Heart left ventricle (tissue), 16 donors: ENCODE measurements at regions not wholly inside any gene's neighbourhood (a gene's known extent, or its start where the extent isn't known, plus 50 kb on each side); places are given as distances from the start of the nearest gene placed in this dataset.

Experiments
- ATAC-seq, 4 donors: fragments of 200-7000 bp; cut with Tn5 transposase; one replicate each; pipeline ENCODE4 v1.9.1; 2020 to 2022; ENCODE audit warnings: moderate library complexity in 4 of 4, mild to moderate bottlenecking in 3 of 4, moderate number of reproducible peaks in 1 of 4
- DNase-seq, 5 donors: peaks; one replicate each; pipeline ENCODE4 v3.0.0-alpha.2; 2020
- H3K27ac ChIP-seq, 12 donors: fragments of 200-600 bp; sonication (generic) in 4 of 12; one replicate each; pipeline versions ENCODE4 v1.5.0 to v1.8.0; 2016 to 2022; ENCODE audit warnings: mild to moderate bottlenecking in 2 of 12
- H3K27me3 ChIP-seq, 9 donors: fragments of 200-600 bp; sonication (generic) in 2 of 9; one replicate each; pipeline versions ENCODE4 v1.5.1 to v1.8.0; 2016 to 2022; ENCODE audit warnings: mild to moderate bottlenecking in 3 of 9
- H3K36me3 ChIP-seq, 9 donors: fragments of 200-600 bp; sonication (generic) in 2 of 9; one replicate each; pipeline versions ENCODE4 v1.5.0 to v1.8.0; 2018 to 2022; ENCODE audit warnings: mild to moderate bottlenecking in 2 of 9
- H3K4me1 ChIP-seq, 12 donors: fragments of 200-600 bp; sonication (generic) in 4 of 12; one replicate each; pipeline versions ENCODE4 v1.5.0 to v1.8.0; 2016 to 2022; ENCODE audit warnings: mild to moderate bottlenecking in 3 of 12
- H3K4me3 ChIP-seq, 12 donors: fragments of 200-600 bp; sonication (generic) in 4 of 12; one replicate each; pipeline versions ENCODE4 v1.5.0 to v1.8.0; 2017 to 2022; ENCODE audit warnings: mild to moderate bottlenecking in 9 of 12, moderate library complexity in 4 of 12
- H3K9me3 ChIP-seq, 12 donors: fragments of 200-600 bp; sonication (generic) in 4 of 12; one replicate each; pipeline versions ENCODE4 v1.5.0 to v1.8.0; 2016 to 2022; ENCODE audit warnings: mild to moderate bottlenecking in 1 of 12
- POLR2A ChIP-seq, 2 donors: fragments of 450-650 bp; IDR thresholded peaks; one replicate each; pipeline ENCODE4 v1.6.1; 2017; ENCODE audit warnings: antibody characterized with exemption in 2 of 2, mild to moderate bottlenecking in 2 of 2, moderate library complexity in 2 of 2
- WGBS, 4 donors: extraction: QIAGEN DNeasy Blood & Tissue Kit in 2 of 4; methylation state at CpG; one replicate each; pipeline versions ENCODE4 v1.1.5 to v1.1.7; 2013 to 2018; 5-methylcytosine and 5-hydroxymethylcytosine counted together
- intact Hi-C, 10 donors: fragments of 100-400 bp; cut with DNase I; formaldehyde crosslinking; loops; one replicate each; pipeline versions ENCODE4 v1.11.1 to v1.14.2; 2022
- TF ChIP-seq, protein P1 (sequence below), 12 donors: fragments of 200-600 bp; sonication (generic) in 4 of 12; IDR thresholded peaks; one replicate each; pipeline versions ENCODE4 v1.5.0 to v1.8.0; 2018 to 2022; ENCODE audit warnings: antibody characterized with exemption in 12 of 12, mild to moderate bottlenecking in 5 of 12
- donor health status: ischemic (EF 13 %, LVEDD 7.1; RV severe dilation, severe dysfunction).
- donor health status: healthy with polysubstance abuse.
- donor health status: DM: no; HTN: yes; CAD: no.
- donor health status: DM: no; HTN: no; CAD: no.
- donor health status: ischemic (EF 25% LVEDD 6.9; RV normal size, moderate dysfunction).
- donor health status: ischemic (EF 25% LVEDD 5.7; RV mildly dilated, moderate dysfunction).
- donor health status: healthy.
- donor health status: DM: yes; HTN: yes; CAD: no.
- donor health status: ischemic (EF 35%, LVEDD 5.7; RV mildly dilated, moderate dysfunction).
- donor health status: nonischemic (EF 11% LVEDD 7.7; RV severe dilation, severe dysfunction).
- donor health status: DM: yes; HTN: yes; CAD: no.
- donor health status: PGD.
- donor health status: ischemic (EF 29% LVEDD 5.4; RV normal size, mild dysfunction).
- donor health status: nonischemic (EF 23%, LVEDD 6.1; RV moderate dilation, normal function).

DNA sequence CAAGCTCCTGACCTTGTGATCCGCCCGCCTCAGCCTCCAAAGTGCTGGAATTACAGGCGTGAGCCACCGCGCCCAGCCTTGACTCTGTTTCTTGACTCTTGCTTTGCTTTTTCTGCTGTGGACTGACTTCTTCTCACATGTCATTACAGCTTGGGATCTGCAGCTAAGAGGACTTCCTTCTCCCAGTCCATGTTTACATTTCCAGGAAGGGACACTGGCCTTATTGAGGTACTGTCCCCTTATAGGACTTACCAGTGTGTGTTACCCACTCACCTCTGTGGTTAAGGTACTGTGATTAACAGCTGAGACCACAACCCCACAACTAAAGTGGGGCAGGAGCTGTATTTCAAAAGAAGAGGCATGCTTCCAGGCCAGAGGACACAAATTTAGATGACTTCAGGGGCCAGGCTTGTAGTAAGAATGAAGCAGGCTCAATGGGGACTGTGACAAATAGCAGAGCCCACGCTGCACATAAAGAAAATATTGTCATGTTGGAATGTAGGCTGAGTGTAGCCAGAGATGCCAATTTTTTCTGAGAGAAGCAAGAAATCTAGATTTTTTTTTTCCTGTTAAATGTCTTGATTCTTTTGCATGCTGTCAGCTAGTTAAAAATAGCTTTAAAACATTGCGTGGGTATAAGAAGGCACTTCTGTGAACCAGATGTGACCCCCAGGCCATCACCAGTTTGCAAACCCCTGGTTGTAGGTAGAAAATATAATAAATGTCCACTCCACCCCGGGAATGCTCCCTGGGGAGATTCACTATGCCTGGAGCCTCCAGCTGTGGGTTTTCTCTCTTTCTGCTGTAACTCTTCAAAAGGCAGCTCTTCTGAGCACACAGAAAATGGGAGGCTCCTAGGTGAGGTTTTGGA lies 75.0 kb downstream of the PTPDC1 start:
- peak overlapping the region in 7 of 12 donors; percentile 8 to 59 (median 15) for H3K27ac ChIP-seq
- intact Hi-C loops, result no loop called here
- ATAC-seq (no peak), DNase-seq (no peak)
- H3K9me3 ChIP-seq, result no peaks in the 10 kb centered on the region
- no peak overlapping the region for H3K4me3 ChIP-seq
- no peaks in the 10 kb centered on the region for H3K27me3 ChIP-seq
- TF ChIP-seq POLR2A (IDR thresholded peaks at IDR 0.05), result no peak
- TF ChIP-seq, protein P1, sequence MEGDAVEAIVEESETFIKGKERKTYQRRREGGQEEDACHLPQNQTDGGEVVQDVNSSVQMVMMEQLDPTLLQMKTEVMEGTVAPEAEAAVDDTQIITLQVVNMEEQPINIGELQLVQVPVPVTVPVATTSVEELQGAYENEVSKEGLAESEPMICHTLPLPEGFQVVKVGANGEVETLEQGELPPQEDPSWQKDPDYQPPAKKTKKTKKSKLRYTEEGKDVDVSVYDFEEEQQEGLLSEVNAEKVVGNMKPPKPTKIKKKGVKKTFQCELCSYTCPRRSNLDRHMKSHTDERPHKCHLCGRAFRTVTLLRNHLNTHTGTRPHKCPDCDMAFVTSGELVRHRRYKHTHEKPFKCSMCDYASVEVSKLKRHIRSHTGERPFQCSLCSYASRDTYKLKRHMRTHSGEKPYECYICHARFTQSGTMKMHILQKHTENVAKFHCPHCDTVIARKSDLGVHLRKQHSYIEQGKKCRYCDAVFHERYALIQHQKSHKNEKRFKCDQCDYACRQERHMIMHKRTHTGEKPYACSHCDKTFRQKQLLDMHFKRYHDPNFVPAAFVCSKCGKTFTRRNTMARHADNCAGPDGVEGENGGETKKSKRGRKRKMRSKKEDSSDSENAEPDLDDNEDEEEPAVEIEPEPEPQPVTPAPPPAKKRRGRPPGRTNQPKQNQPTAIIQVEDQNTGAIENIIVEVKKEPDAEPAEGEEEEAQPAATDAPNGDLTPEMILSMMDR (IDR thresholded peaks at IDR 0.05), result no peak
- peaks cover 2 to 31% (median 23%) of the 10 kb centered on the region in 12 donors for H3K4me1 ChIP-seq
- WGBS, 4 donors, result 74 to 83% (median 76%) methylated on average over 8 of the region's 8 CpGs
- H3K36me3 ChIP-seq, result no peaks in the 10 kb centered on the region

DNA sequence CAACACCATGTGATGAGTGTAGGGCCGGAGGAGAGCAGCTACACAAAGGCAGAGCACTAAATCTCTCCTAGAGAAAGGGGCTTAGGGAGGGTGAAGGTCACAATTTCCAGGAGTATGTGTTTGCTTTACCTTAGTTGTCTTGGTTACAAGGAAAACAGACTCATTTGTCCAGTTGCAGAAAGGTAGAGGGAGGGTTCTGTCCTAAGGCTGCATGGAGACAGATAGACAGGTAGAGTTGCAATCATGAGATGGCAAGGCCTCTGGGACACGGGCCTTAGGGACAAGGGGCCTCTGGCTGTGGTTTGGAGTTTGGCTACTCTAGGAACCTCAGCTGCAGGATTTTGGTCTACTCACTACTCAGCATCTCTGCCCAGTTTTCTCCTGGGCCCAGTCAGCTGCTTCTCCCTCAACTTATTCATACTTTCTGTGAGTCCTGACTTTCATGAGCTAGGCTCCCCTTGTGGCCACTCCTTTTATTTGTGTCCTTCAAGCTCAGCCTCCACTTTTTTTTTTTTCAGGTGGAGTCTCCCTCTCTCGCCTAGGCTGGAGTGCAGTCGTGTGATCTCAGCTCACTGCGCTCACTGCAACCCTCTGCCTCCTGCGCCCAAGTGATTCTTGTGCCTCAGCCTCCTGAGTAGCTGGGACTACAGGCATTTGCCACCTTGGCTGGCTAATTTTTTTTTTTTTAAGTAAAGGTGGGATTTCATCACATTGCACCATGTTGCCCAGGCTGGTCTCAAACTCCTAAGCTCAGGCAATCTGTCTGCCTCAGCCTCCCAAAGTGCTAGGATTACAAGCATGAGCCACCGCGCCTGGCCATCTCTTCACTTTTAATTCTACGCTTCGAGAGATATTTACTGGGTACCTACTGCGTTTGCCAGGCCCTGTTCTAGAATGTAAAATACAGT lies 76.6 kb downstream of the PTPDC1 start:
- Histone ChIP-seq H3K27ac (no peak overlapping the region), H3K4me1 (peaks cover 2 to 35% (median 25%) of the 10 kb centered on the region in 12 donors), H3K9me3 (no peaks in the 10 kb centered on the region), H3K4me3 (no peak overlapping the region), H3K36me3 (no peaks in the 10 kb centered on the region), H3K27me3 (no peaks in the 10 kb centered on the region)
- TF ChIP-seq, protein P1 (IDR thresholded peaks at IDR 0.05), result no peak
- no peak for TF ChIP-seq POLR2A (IDR thresholded peaks at IDR 0.05)
- DNase-seq (no peak), ATAC-seq (no peak)
- intact Hi-C loops, result no loop called here
- WGBS, 4 donors, result 94 to 97% (median 96%) methylated on average over 11 of the region's 11 CpGs

DNA sequence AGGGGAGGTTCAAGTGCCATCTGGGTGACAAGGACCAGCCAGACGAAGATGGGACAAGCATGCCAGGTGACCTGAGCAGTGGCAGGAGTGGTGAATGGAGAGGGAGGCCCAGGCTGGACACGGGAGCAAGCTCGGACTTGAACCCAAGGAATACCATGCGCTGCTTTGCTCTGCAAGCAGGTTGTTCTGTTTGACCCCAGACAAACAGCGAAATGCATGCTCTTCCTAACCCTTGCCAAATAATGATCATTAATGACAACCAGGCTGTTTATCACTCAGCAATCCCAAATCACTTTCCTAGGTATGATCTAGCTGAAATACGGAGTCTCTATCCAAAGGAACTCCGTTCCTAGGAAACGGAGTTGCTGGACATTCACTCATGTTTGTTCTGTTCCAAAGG lies 77.4 kb downstream of the PTPDC1 start:
- H3K27me3 ChIP-seq, result no peaks in the 10 kb centered on the region
- intact Hi-C loops, result no loop called here
- no peak for TF ChIP-seq POLR2A (IDR thresholded peaks at IDR 0.05)
- TF ChIP-seq, protein P1 (IDR thresholded peaks at IDR 0.05), result no peak
- no peaks in the 10 kb centered on the region for H3K9me3 ChIP-seq
- DNase-seq (no peak), ATAC-seq (no peak)
- no peak overlapping the region for H3K27ac ChIP-seq
- no peaks in the 10 kb centered on the region for H3K36me3 ChIP-seq
- H3K4me3 ChIP-seq, result no peak overlapping the region
- 95 to 98% (median 97%) methylated on average over 8 of the region's 8 CpGs for WGBS, 4 donors
- H3K4me1 ChIP-seq, result peaks cover 1 to 28% (median 19%) of the 10 kb centered on the region in 12 donors
